Right atrium auricular region (tissue), 2 donors: ENCODE measurements at regions not wholly inside any gene's neighbourhood (a gene's known extent, or its start where the extent isn't known, plus 50 kb on each side); places are given as distances from the start of the nearest gene placed in this dataset.

ENCODE experiments used
- DNase-seq: peaks from one replicate; pipeline ENCODE4 v3.0.0-alpha.2; 2019; ENCODE audit warnings: low spot score
- H3K27ac ChIP-seq, 2 donors: fragments of 200-600 bp; sonication (generic); 1 replicate in 1 of 2; 2 replicates in 1 of 2; pipeline ENCODE4 v1.5.1; 2016 to 2019
- H3K27me3 ChIP-seq, 2 donors: fragments of 200-600 bp; sonication (generic); one replicate each; pipeline versions ENCODE4 v1.5.1 to v1.6.0; 2017 to 2019
- H3K36me3 ChIP-seq: fragments of 200-600 bp; sonication (generic); one replicate; pipeline ENCODE4 v1.5.1; 2016
- H3K4me1 ChIP-seq, 2 donors: fragments of 200-600 bp; sonication (generic); one replicate each; pipeline versions ENCODE4 v1.5.1 to v1.6.0; 2017 to 2019
- H3K4me3 ChIP-seq, 2 donors: fragments of 200-600 bp; sonication (generic); 1 replicate in 1 of 2; 2 replicates in 1 of 2; pipeline ENCODE4 v1.5.1; 2017 to 2019; ENCODE audit warnings: mild to moderate bottlenecking in 1 of 2, moderate library complexity in 1 of 2
- H3K9me3 ChIP-seq, 2 donors: fragments of 200-600 bp; sonication (generic); one replicate each; pipeline ENCODE4 v1.5.1; 2019
- CTCF ChIP-seq, 2 donors: fragments of 200-600 bp; sonication (generic); IDR thresholded peaks; one replicate each; pipeline ENCODE4 v1.5.1; 2019; ENCODE audit warnings: antibody characterized with exemption in 2 of 2

DNA sequence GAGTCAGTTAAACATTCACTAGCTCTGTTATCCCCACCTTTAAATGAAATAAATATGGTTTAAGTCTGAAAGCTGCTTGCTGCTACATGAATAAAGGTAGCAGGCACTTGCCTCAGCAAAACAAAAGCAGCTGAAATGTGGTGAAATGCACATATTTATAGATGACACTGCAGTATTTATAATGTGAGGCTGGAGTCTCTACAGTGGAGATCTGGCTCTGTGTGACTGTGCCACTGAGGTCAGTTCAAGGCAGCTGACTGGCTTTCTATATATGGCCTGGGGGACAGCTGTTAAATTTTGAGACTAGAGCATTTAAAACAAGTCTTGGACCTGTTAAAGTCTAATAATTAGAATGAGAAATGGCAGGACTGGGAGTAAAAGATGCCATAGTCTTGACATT, 859.6 kb upstream of the SEMA6A start:
- no peaks in the 10 kb centered on the region for H3K27me3 ChIP-seq
- H3K36me3 ChIP-seq: no peaks in the 10 kb centered on the region
- H3K9me3 ChIP-seq: no peaks in the 10 kb centered on the region
- DNase-seq: no peak
- no peaks in the 10 kb centered on the region for H3K4me1 ChIP-seq
- no peak for TF ChIP-seq CTCF (IDR thresholded peaks at IDR 0.05)
- H3K27ac ChIP-seq: no peak overlapping the region
- no peak overlapping the region for H3K4me3 ChIP-seq

- Histone ChIP-seq H3K9me3 (no peaks in the 10 kb centered on the region), H3K4me3 (no peak overlapping the region), H3K36me3 (no peaks in the 10 kb centered on the region), H3K27me3 (no peaks in the 10 kb centered on the region), H3K4me1 (no peaks in the 10 kb centered on the region), H3K27ac (no peak overlapping the region)
- TF ChIP-seq CTCF (IDR thresholded peaks at IDR 0.05): no peak
- no peak for DNase-seq
Observed at GRCh38 chr5:117433818-117434217, 859.2 kb upstream of the SEMA6A start.

GRCh38 chr5:117431091-117431490, 856.5 kb upstream of the SEMA6A start:
- Histone ChIP-seq H3K27ac (no peak overlapping the region), H3K9me3 (no peaks in the 10 kb centered on the region), H3K4me1 (no peaks in the 10 kb centered on the region), H3K27me3 (no peaks in the 10 kb centered on the region), H3K36me3 (no peaks in the 10 kb centered on the region), H3K4me3 (no peak overlapping the region)
- DNase-seq: no peak
- TF ChIP-seq CTCF (IDR thresholded peaks at IDR 0.05): no peak

- Histone ChIP-seq H3K27ac (no peak overlapping the region), H3K27me3 (no peaks in the 10 kb centered on the region), H3K36me3 (no peaks in the 10 kb centered on the region), H3K4me3 (no peak overlapping the region), H3K4me1 (no peaks in the 10 kb centered on the region), H3K9me3 (peaks cover 3 to 13% of the 10 kb centered on the region in 2 donors)
- DNase-seq: no peak
- no peak for TF ChIP-seq CTCF (IDR thresholded peaks at IDR 0.05)
Observed at GRCh38 chr5:117425163-117425562, 850.5 kb upstream of the SEMA6A start.

DNA sequence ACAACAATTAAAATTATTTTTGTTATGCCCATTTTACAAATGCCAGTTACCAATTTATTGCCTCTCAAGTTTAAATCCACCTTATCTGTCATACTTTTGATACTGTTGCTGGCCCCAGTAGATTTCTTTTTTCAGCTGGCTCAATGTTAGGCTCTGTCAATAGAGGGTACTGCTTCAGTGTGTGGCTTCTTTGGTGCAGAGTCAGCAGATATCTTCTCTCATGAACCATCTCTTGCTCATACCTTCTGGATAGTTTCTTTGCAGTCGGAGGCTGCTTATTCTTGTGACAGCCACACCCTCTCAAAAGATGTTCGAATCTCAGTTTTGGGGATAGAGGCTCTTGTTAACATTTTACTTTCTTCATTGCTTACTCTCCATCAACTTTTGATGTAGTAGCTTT, 849.9 kb upstream of the SEMA6A start:
- Histone ChIP-seq H3K4me1 (no peaks in the 10 kb centered on the region), H3K36me3 (no peaks in the 10 kb centered on the region), H3K4me3 (no peak overlapping the region), H3K27ac (no peak overlapping the region), H3K9me3 (peaks cover 3 to 13% of the 10 kb centered on the region in 2 donors), H3K27me3 (no peaks in the 10 kb centered on the region)
- TF ChIP-seq CTCF (IDR thresholded peaks at IDR 0.05): no peak
- DNase-seq: no peak

GRCh38 chr5:117417501-117417900, 842.9 kb upstream of the SEMA6A start:
- no peaks in the 10 kb centered on the region for H3K36me3 ChIP-seq
- peaks cover 3 to 13% of the 10 kb centered on the region in 2 donors for H3K9me3 ChIP-seq
- no peak overlapping the region for H3K4me3 ChIP-seq
- H3K27me3 ChIP-seq: no peaks in the 10 kb centered on the region
- no peaks in the 10 kb centered on the region for H3K4me1 ChIP-seq
- no peak for DNase-seq
- H3K27ac ChIP-seq: no peak overlapping the region
- TF ChIP-seq CTCF (IDR thresholded peaks at IDR 0.05): no peak
